ENCODE measurements at regions not wholly inside any gene's neighbourhood (a gene's known extent, or its start where the extent isn't known, plus 50 kb on each side); places are given as distances from the start of the nearest gene placed in this dataset.

DNA sequence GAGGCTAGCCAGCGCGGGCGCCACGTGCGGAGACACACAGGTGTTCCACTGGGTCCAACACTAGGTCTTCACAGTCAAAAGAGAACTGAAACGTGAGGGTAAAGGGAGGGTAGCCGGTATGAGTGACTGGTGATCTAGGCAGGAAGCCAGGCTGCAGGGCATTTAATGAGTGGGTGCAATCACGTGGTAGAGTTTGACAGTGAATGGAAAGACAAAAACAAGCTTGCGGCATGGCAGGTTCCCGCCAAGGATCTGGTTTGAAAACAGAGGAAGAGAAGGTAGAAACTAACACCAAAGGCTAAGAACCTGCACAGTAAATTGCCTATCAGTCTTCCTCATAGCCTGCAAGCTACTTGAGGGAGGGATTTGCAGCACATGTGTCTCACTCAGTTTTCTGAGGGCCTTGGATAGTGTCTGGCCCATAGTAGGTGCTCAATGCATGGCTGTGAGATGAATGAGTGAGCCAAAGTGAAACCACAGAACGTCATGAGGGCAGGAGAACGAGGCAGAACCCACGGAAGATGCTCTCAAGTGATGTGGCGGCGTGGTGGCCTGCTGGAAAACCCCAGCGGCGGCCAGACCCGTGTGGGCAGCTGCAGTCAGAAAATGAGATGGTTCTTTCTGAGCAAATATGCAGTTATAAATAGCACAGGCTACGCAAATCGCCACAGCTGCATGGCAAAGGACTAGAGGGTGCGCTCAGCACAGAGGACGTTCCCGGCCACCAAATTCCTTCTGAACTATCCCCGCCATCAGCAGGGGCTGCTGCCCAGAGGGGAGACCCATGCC, 183.6 kb upstream of the NFE2L3 start:
- no peak overlapping the region for H3K4me3 ChIP-seq
- H3K27ac ChIP-seq, result no peak overlapping the region
- intact Hi-C loops (cut with DNase I), result no loop called here
- TF ChIP-seq, protein P1, sequence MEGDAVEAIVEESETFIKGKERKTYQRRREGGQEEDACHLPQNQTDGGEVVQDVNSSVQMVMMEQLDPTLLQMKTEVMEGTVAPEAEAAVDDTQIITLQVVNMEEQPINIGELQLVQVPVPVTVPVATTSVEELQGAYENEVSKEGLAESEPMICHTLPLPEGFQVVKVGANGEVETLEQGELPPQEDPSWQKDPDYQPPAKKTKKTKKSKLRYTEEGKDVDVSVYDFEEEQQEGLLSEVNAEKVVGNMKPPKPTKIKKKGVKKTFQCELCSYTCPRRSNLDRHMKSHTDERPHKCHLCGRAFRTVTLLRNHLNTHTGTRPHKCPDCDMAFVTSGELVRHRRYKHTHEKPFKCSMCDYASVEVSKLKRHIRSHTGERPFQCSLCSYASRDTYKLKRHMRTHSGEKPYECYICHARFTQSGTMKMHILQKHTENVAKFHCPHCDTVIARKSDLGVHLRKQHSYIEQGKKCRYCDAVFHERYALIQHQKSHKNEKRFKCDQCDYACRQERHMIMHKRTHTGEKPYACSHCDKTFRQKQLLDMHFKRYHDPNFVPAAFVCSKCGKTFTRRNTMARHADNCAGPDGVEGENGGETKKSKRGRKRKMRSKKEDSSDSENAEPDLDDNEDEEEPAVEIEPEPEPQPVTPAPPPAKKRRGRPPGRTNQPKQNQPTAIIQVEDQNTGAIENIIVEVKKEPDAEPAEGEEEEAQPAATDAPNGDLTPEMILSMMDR (IDR thresholded peaks at IDR 0.05), result no peak
- peaks cover 0 to 29% of the 10 kb centered on the region in 2 donors for H3K27me3 ChIP-seq
- ATAC-seq, result peak; percentile 37
- no peaks in the 10 kb centered on the region for H3K4me1 ChIP-seq
- H3K9me3 ChIP-seq, result no peaks in the 10 kb centered on the region
- no peak for DNase-seq
- no peaks in the 10 kb centered on the region for H3K36me3 ChIP-seq

DNA sequence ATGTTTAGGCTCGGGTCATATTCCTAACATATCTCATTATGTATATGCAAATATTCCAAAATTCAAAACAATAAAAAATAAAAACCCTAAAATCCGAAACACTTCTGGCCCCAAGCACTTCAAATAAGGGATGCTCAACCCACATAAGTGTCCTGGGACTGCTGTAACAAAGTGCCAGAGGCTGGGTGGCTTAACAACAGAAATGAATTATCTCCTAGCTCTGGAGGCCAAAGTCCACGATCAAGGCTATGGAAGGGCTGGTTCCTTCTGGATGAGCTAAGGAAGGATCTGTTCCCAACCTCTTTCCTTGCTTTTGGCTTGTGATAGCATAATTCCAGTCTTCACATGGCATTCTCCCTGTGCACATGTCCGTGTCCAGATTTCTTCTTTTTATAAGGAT, 181.6 kb upstream of the NFE2L3 start:
- intact Hi-C loops (cut with DNase I), result no loop called here
- H3K27me3 ChIP-seq, result peaks cover 0 to 18% of the 10 kb centered on the region in 2 donors
- TF ChIP-seq, protein P1 (IDR thresholded peaks at IDR 0.05), result no peak
- H3K27ac ChIP-seq, result no peak overlapping the region
- H3K36me3 ChIP-seq, result no peaks in the 10 kb centered on the region
- no peak for DNase-seq
- no peak for ATAC-seq
- H3K4me1 ChIP-seq, result no peaks in the 10 kb centered on the region
- H3K4me3 ChIP-seq, result no peak overlapping the region
- H3K9me3 ChIP-seq, result no peaks in the 10 kb centered on the region

DNA sequence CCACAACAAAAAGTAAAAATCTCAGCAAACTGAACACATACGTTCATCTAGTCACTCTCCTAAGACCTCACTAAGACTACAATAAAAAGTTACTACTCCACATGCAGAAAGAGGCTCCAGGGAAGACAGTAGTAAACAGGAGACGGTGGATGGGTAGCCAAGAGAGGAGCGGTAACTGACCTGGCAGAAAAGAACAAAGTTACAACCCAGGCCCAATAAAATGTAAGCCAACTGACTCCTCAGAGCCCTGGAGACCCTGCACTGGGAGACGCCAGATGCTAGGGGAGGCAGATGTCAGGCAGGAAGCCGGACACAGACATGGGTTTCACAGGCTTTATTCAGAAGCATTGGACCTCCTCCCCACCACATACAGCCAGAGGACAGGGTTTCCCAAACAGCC, 181.1 kb upstream of the NFE2L3 start:
- no peaks in the 10 kb centered on the region for H3K4me1 ChIP-seq
- intact Hi-C loops (cut with DNase I), result no loop called here
- no peak for ATAC-seq
- H3K9me3 ChIP-seq, result no peaks in the 10 kb centered on the region
- TF ChIP-seq, protein P1 (IDR thresholded peaks at IDR 0.05), result no peak
- H3K36me3 ChIP-seq, result no peaks in the 10 kb centered on the region
- DNase-seq, result no peak
- no peak overlapping the region for H3K4me3 ChIP-seq
- H3K27me3 ChIP-seq, result peaks cover 0 to 12% of the 10 kb centered on the region in 2 donors
- no peak overlapping the region for H3K27ac ChIP-seq

DNA sequence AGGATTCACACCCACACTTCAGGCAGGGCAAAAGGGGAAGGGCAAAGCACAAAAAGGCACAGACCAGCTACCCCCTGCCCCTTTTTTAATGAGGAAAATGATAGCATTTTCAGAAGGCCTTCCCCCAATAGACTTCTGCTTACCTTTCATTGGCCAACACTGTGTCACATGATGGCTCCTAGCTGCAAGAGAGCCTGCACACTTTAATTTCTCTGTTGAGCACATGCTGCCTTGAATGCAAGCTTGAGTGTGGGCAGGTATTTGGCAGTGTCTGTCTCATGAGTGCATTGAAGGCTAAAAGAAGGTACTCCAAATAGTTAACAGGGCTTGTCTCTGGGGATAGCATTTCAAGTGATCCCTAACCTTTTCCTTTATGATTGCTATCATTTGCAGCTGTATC, 175.4 kb upstream of the NFE2L3 start:
- intact Hi-C loops (cut with DNase I), result no loop called here
- no peak for ATAC-seq
- no peaks in the 10 kb centered on the region for H3K27me3 ChIP-seq

DNA sequence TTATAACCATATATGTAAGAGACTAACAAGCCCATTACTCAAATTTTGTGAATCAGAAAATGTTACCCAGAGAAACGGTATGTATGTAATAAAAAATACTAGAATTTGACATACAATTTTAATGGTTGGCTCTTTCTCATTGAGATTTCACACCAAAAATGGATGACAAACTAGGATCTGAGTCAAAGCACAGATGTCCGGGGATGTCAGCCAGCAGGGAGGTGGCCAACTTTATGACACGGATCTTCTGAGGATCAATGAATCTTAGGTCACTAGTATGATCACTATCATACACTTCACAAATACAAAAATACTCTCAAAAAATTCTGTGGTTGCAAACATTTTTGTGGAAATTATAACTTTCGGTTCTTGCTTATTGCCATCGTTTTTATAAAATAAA, 173.5 kb upstream of the NFE2L3 start:
- intact Hi-C loops (cut with DNase I), result no loop called here
- TF ChIP-seq, protein P1 (IDR thresholded peaks at IDR 0.05), result no peak

More for the DNA sequence above, 175.4 kb upstream of the NFE2L3 start:
- Histone ChIP-seq H3K4me1 (no peaks in the 10 kb centered on the region), H3K27ac (no peak overlapping the region), H3K4me3 (no peak overlapping the region), H3K36me3 (no peaks in the 10 kb centered on the region), H3K9me3 (peaks cover 0 to 10% of the 10 kb centered on the region in 2 donors)
- DNase-seq, result no peak
- TF ChIP-seq, protein P1 (IDR thresholded peaks at IDR 0.05), result no peak

More for the DNA sequence above, 173.5 kb upstream of the NFE2L3 start:
- no peaks in the 10 kb centered on the region for H3K4me1 ChIP-seq
- H3K27ac ChIP-seq, result no peak overlapping the region
- H3K27me3 ChIP-seq, result no peaks in the 10 kb centered on the region
- no peaks in the 10 kb centered on the region for H3K36me3 ChIP-seq
- H3K4me3 ChIP-seq, result no peak overlapping the region
- H3K9me3 ChIP-seq, result peaks cover 0 to 10% of the 10 kb centered on the region in 2 donors
- ATAC-seq, result no peak
- no peak for DNase-seq

Measured in left lung (tissue), 4 donors.